ENCODE measurements at regions not wholly inside any gene's neighbourhood (a gene's known extent, or its start where the extent isn't known, plus 50 kb on each side); places are given as distances from the start of the nearest gene placed in this dataset.
"Not testable (repeated sequence)": the region's sequence is repeated elsewhere in the genome, so short reads cannot be mapped to it uniquely, and the experiment has no call there.

- TF ChIP-seq YY1 (IDR thresholded peaks at IDR 0.05); CTCF (IDR thresholded peaks at IDR 0.05; ENCODE audit: low read depth, low read length, missing input control); ATF3 (IDR thresholded peaks at IDR 0.05): not testable (repeated sequence)
Observed at GRCh38 chr5:68020461-68020969, 195.0 kb upstream of the PIK3R1 start.

Data from liver (tissue), 3 donors.